ENCODE measurements at regions not wholly inside any gene's neighbourhood (a gene's known extent, or its start where the extent isn't known, plus 50 kb on each side); places are given as distances from the start of the nearest gene placed in this dataset.

- Histone ChIP-seq H3K27me3 (ENCODE audit: control insufficient read depth, insufficient read depth, low read length) (no peaks in the 10 kb centered on the region), H3K4me1 (ENCODE audit: control insufficient read depth in 2 of 3, insufficient read depth in 2 of 3, low read depth in 1 of 3, low read length in 3 of 3) (no peaks in the 10 kb centered on the region), H3K9me3 (ENCODE audit: control insufficient read depth in 2 of 3, insufficient read depth in 1 of 3, low read length in 3 of 3) (peaks cover 0 to 4% (median 0%) of the 10 kb centered on the region in 3 donors), H3K27ac (ENCODE audit: low read depth in 2 of 2, low read length in 2 of 2) (no peak overlapping the region), H3K36me3 (ENCODE audit: control insufficient read depth in 2 of 3, insufficient read depth in 3 of 3, low read length in 3 of 3) (no peaks in the 10 kb centered on the region), H3K4me3 (ENCODE audit: low read length in 3 of 3) (no peak overlapping the region), H3K9ac (ENCODE audit: low read length in 3 of 3) (no peak overlapping the region)
- TF ChIP-seq, protein P1, sequence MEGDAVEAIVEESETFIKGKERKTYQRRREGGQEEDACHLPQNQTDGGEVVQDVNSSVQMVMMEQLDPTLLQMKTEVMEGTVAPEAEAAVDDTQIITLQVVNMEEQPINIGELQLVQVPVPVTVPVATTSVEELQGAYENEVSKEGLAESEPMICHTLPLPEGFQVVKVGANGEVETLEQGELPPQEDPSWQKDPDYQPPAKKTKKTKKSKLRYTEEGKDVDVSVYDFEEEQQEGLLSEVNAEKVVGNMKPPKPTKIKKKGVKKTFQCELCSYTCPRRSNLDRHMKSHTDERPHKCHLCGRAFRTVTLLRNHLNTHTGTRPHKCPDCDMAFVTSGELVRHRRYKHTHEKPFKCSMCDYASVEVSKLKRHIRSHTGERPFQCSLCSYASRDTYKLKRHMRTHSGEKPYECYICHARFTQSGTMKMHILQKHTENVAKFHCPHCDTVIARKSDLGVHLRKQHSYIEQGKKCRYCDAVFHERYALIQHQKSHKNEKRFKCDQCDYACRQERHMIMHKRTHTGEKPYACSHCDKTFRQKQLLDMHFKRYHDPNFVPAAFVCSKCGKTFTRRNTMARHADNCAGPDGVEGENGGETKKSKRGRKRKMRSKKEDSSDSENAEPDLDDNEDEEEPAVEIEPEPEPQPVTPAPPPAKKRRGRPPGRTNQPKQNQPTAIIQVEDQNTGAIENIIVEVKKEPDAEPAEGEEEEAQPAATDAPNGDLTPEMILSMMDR (IDR thresholded peaks at IDR 0.05; ENCODE audit: borderline replicate concordance, extremely low read depth, insufficient read depth), result no peak
- no peak for DNase-seq
- no peak for FAIRE-seq
- intact Hi-C loops (cut with DNase I), result no loop called here
These were observed 1476.8 kb downstream of the ADGRL3 start for GRCh38 chr4:62676962-62677361.

DNA sequence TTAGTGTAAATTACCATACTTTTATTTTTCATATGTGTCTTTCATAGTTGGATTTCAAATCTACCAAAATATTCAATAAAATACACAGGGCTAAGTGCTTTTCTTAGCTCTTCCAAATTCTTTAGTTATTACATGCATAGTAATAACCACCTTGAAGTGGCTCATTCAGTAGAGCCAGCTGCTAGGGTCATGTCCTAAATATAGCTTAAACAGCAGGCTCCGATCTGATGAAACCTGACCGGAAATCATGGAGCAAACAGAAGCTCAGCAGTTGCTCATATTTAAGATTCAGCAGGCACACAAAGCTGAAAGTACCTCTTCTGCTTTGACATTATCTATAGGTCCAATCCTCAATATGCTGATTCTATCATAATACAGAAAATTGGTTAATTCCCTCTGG, 1470.4 kb downstream of the ADGRL3 start:
- Histone ChIP-seq H3K4me3 (ENCODE audit: low read length in 3 of 3) (no peak overlapping the region), H3K9me3 (ENCODE audit: control insufficient read depth in 2 of 3, insufficient read depth in 1 of 3, low read length in 3 of 3) (no peaks in the 10 kb centered on the region), H3K36me3 (ENCODE audit: control insufficient read depth in 2 of 3, insufficient read depth in 3 of 3, low read length in 3 of 3) (no peaks in the 10 kb centered on the region), H3K27me3 (ENCODE audit: control insufficient read depth, insufficient read depth, low read length) (no peaks in the 10 kb centered on the region), H3K4me1 (ENCODE audit: control insufficient read depth in 2 of 3, insufficient read depth in 2 of 3, low read depth in 1 of 3, low read length in 3 of 3) (no peaks in the 10 kb centered on the region), H3K27ac (ENCODE audit: low read depth in 2 of 2, low read length in 2 of 2) (no peak overlapping the region), H3K9ac (ENCODE audit: low read length in 3 of 3) (no peak overlapping the region)
- intact Hi-C loops (cut with DNase I), result no loop called here
- TF ChIP-seq, protein P1 (IDR thresholded peaks at IDR 0.05; ENCODE audit: borderline replicate concordance, extremely low read depth, insufficient read depth), result no peak
- DNase-seq, result no peak
- FAIRE-seq, result no peak

- no peak for DNase-seq
- FAIRE-seq, result no peak
- TF ChIP-seq, protein P1 (IDR thresholded peaks at IDR 0.05; ENCODE audit: borderline replicate concordance, extremely low read depth, insufficient read depth), result no peak
- intact Hi-C loops (cut with DNase I), result no loop called here
- H3K27me3 ChIP-seq (ENCODE audit: control insufficient read depth, insufficient read depth, low read length), result no peaks in the 10 kb centered on the region
- no peak overlapping the region for H3K4me3 ChIP-seq (ENCODE audit: low read length in 3 of 3)
- H3K36me3 ChIP-seq (ENCODE audit: control insufficient read depth in 2 of 3, insufficient read depth in 3 of 3, low read length in 3 of 3), result no peaks in the 10 kb centered on the region
- no peaks in the 10 kb centered on the region for H3K4me1 ChIP-seq (ENCODE audit: control insufficient read depth in 2 of 3, insufficient read depth in 2 of 3, low read depth in 1 of 3, low read length in 3 of 3)
- no peak overlapping the region for H3K9ac ChIP-seq (ENCODE audit: low read length in 3 of 3)
- no peak overlapping the region for H3K27ac ChIP-seq (ENCODE audit: low read depth in 2 of 2, low read length in 2 of 2)
- peaks cover 0 to 5% (median 0%) of the 10 kb centered on the region in 3 donors for H3K9me3 ChIP-seq (ENCODE audit: control insufficient read depth in 2 of 3, insufficient read depth in 1 of 3, low read length in 3 of 3)
These were observed 1461.7 kb downstream of the ADGRL3 start for GRCh38 chr4:62661821-62662220.

DNA sequence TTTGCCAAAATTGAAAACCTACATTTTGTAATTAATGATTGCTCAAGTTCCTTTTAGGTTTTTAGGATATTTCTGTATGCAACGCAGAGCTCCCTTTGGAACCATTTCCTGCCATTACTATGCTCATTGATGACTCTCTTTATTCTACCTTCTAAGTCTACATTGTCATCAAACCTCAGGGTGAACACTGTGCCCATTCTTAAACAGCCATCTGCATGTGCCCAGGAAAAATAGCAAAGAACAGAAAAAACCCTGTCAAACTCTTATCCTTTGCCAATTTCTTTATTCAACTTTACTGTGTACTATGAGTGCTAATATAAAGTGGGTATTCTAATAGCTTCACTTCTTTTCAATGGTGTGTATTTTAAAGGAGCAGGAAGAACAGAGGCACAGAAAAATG, 1455.9 kb downstream of the ADGRL3 start:
- Histone ChIP-seq H3K27ac (ENCODE audit: low read depth in 2 of 2, low read length in 2 of 2) (no peak overlapping the region), H3K36me3 (ENCODE audit: control insufficient read depth in 2 of 3, insufficient read depth in 3 of 3, low read length in 3 of 3) (no peaks in the 10 kb centered on the region), H3K4me3 (ENCODE audit: low read length in 3 of 3) (no peak overlapping the region), H3K9ac (ENCODE audit: low read length in 3 of 3) (no peak overlapping the region), H3K27me3 (ENCODE audit: control insufficient read depth, insufficient read depth, low read length) (no peaks in the 10 kb centered on the region), H3K9me3 (ENCODE audit: control insufficient read depth in 2 of 3, insufficient read depth in 1 of 3, low read length in 3 of 3) (no peaks in the 10 kb centered on the region), H3K4me1 (ENCODE audit: control insufficient read depth in 2 of 3, insufficient read depth in 2 of 3, low read depth in 1 of 3, low read length in 3 of 3) (no peaks in the 10 kb centered on the region)
- no peak for FAIRE-seq
- DNase-seq, result no peak
- intact Hi-C loops (cut with DNase I), result no loop called here
- TF ChIP-seq, protein P1 (IDR thresholded peaks at IDR 0.05; ENCODE audit: borderline replicate concordance, extremely low read depth, insufficient read depth), result no peak
